ENCODE measurements at regions not wholly inside any gene's neighbourhood (a gene's known extent, or its start where the extent isn't known, plus 50 kb on each side); places are given as distances from the start of the nearest gene placed in this dataset.

GRCh38 chr3:193928354-193929209 lies 207.4 kb upstream of the HES1 start:
- TF ChIP-seq MYC (IDR thresholded peaks at IDR 0.05; ENCODE audit: low read depth, low read length) (no peak), CTCF (IDR thresholded peaks at IDR 0.05; ENCODE audit: low read depth, low read length) (no peak), MAX (IDR thresholded peaks at IDR 0.05; ENCODE audit: low read depth, low read length) (no peak), POLR2A (IDR thresholded peaks at IDR 0.05; ENCODE audit: extremely low read depth, insufficient read length) (no peak)
- DNase-seq (ENCODE audit: low read depth) = peak; percentile 59
- H3K4me3 ChIP-seq (ENCODE audit: low read depth, low read length) = no peak overlapping the region

GRCh38 chr3:193929373-193929772 lies 206.6 kb upstream of the HES1 start:
- H3K4me3 ChIP-seq (ENCODE audit: low read depth, low read length) = no peak overlapping the region
- TF ChIP-seq MYC (IDR thresholded peaks at IDR 0.05; ENCODE audit: low read depth, low read length) (no peak), POLR2A (IDR thresholded peaks at IDR 0.05; ENCODE audit: extremely low read depth, insufficient read length) (no peak), CTCF (IDR thresholded peaks at IDR 0.05; ENCODE audit: low read depth, low read length) (no peak), MAX (IDR thresholded peaks at IDR 0.05; ENCODE audit: low read depth, low read length) (no peak)

GRCh38 chr3:193929921-193930646 lies 205.9 kb upstream of the HES1 start:
- no peak for TF ChIP-seq CTCF (IDR thresholded peaks at IDR 0.05; ENCODE audit: low read depth, low read length)
- no peak for TF ChIP-seq POLR2A (IDR thresholded peaks at IDR 0.05; ENCODE audit: extremely low read depth, insufficient read length)
- TF ChIP-seq MYC (IDR thresholded peaks at IDR 0.05; ENCODE audit: low read depth, low read length) = no peak
- TF ChIP-seq MAX (IDR thresholded peaks at IDR 0.05; ENCODE audit: low read depth, low read length) = no peak
- no peak for DNase-seq (ENCODE audit: low read depth)
- H3K4me3 ChIP-seq (ENCODE audit: low read depth, low read length) = no peak overlapping the region

More at GRCh38 chr3:193929373-193929772, 206.6 kb upstream of the HES1 start:
- no peak for DNase-seq (ENCODE audit: low read depth)

- H3K4me3 ChIP-seq (ENCODE audit: low read depth, low read length) = no peak overlapping the region
- TF ChIP-seq POLR2A (IDR thresholded peaks at IDR 0.05; ENCODE audit: extremely low read depth, insufficient read length) = no peak
- no peak for TF ChIP-seq CTCF (IDR thresholded peaks at IDR 0.05; ENCODE audit: low read depth, low read length)
- no peak for TF ChIP-seq MAX (IDR thresholded peaks at IDR 0.05; ENCODE audit: low read depth, low read length)
- no peak for TF ChIP-seq MYC (IDR thresholded peaks at IDR 0.05; ENCODE audit: low read depth, low read length)
- peak; percentile 37 for DNase-seq (ENCODE audit: low read depth)
Measured at GRCh38 chr3:193932136-193932535, 203.8 kb upstream of the HES1 start.

- peak; percentile 64 for DNase-seq (ENCODE audit: low read depth)
- no peak overlapping the region for H3K4me3 ChIP-seq (ENCODE audit: low read depth, low read length)
- TF ChIP-seq POLR2A (IDR thresholded peaks at IDR 0.05; ENCODE audit: extremely low read depth, insufficient read length) (no peak), CTCF (IDR thresholded peaks at IDR 0.05; ENCODE audit: low read depth, low read length) (no peak), MAX (IDR thresholded peaks at IDR 0.05; ENCODE audit: low read depth, low read length) (no peak), MYC (IDR thresholded peaks at IDR 0.05; ENCODE audit: low read depth, low read length) (no peak)
Measured at GRCh38 chr3:193932576-193932975, 203.4 kb upstream of the HES1 start.
